ENCODE measurements at regions not wholly inside any gene's neighbourhood (a gene's known extent, or its start where the extent isn't known, plus 50 kb on each side); places are given as distances from the start of the nearest gene placed in this dataset.

GRCh38 chr6:87794922-87795885 lies 93.2 kb upstream of the AKIRIN2 start:
- intact Hi-C loops (cut with DNase I; ENCODE audit: low total_unique reads): loop anchor here (5.0 kb wide), 1 partner anchor 403 kb away; no protein-coding TSS in a partner anchor
- DNase-seq: no peak
- peaks cover 13 to 90% (median 49%) of the 10 kb centered on the region in 6 donors for H3K4me1 ChIP-seq
- H3K36me3 ChIP-seq: no peaks in the 10 kb centered on the region
- peak overlapping the region in 2 of 8 donors; percentile 8 to 41 for H3K27ac ChIP-seq
- H3K27me3 ChIP-seq (replicated peaks in 1 of 7): no peaks in the 10 kb centered on the region
- TF ChIP-seq POLR2AphosphoS5 (IDR thresholded peaks at IDR 0.05) (peak in 1 of 3 donors; percentile 20), CTCF (IDR thresholded peaks at IDR 0.05 in 8 of 11, conservative IDR thresholded peaks at IDR 0.05 in 3 of 11) (no peak)
- H3K4me3 ChIP-seq: no peak overlapping the region
- H3K9me3 ChIP-seq: no peaks in the 10 kb centered on the region
- 79 to 89% (median 85%) methylated on average over 11 of the region's 11 CpGs for WGBS, 5 donors

GRCh38 chr6:87793315-87793714 lies 91.3 kb upstream of the AKIRIN2 start:
- H3K27ac ChIP-seq: no peak overlapping the region
- H3K36me3 ChIP-seq: no peaks in the 10 kb centered on the region
- no peak overlapping the region for H3K4me3 ChIP-seq
- no peaks in the 10 kb centered on the region for H3K27me3 ChIP-seq (replicated peaks in 1 of 7)
- no peak for DNase-seq
- peaks cover 16 to 90% (median 47%) of the 10 kb centered on the region in 6 donors for H3K4me1 ChIP-seq
- TF ChIP-seq POLR2A (IDR thresholded peaks at IDR 0.05) (no peak), POLR2AphosphoS5 (IDR thresholded peaks at IDR 0.05) (no peak), CTCF (IDR thresholded peaks at IDR 0.05 in 8 of 11, conservative IDR thresholded peaks at IDR 0.05 in 3 of 11) (no peak)
- intact Hi-C loops (cut with DNase I; ENCODE audit: low total_unique reads): no loop called here
- WGBS, 5 donors: 88 to 92% (median 91%) methylated on average over 2 of the region's 2 CpGs
- no peaks in the 10 kb centered on the region for H3K9me3 ChIP-seq

- Histone ChIP-seq H3K4me3 (no peak overlapping the region), H3K9me3 (no peaks in the 10 kb centered on the region), H3K27me3 (replicated peaks in 1 of 7) (no peaks in the 10 kb centered on the region), H3K4me1 (peaks cover 11 to 78% (median 41%) of the 10 kb centered on the region in 6 donors), H3K36me3 (no peaks in the 10 kb centered on the region), H3K27ac (peak overlapping the region in 1 of 8 donors; percentile 7)
- TF ChIP-seq POLR2AphosphoS5 (IDR thresholded peaks at IDR 0.05) (no peak), POLR2A (IDR thresholded peaks at IDR 0.05) (no peak), CTCF (IDR thresholded peaks at IDR 0.05 in 8 of 11, conservative IDR thresholded peaks at IDR 0.05 in 3 of 11) (no peak)
- no peak for DNase-seq
- 84 to 90% (median 88%) methylated on average over 7 of the region's 7 CpGs for WGBS, 5 donors
- intact Hi-C loops (cut with DNase I; ENCODE audit: low total_unique reads): no loop called here
Observed at GRCh38 chr6:87791982-87792381, 89.9 kb upstream of the AKIRIN2 start.

GRCh38 chr6:87791485-87791884 lies 89.5 kb upstream of the AKIRIN2 start:
- Histone ChIP-seq H3K36me3 (no peaks in the 10 kb centered on the region), H3K27ac (peak overlapping the region in 4 of 8 donors; percentile 4 to 70 (median 30)), H3K4me1 (peaks cover 11 to 73% (median 38%) of the 10 kb centered on the region in 6 donors), H3K27me3 (replicated peaks in 1 of 7) (no peaks in the 10 kb centered on the region), H3K9me3 (no peaks in the 10 kb centered on the region), H3K4me3 (no peak overlapping the region)
- intact Hi-C loops (cut with DNase I; ENCODE audit: low total_unique reads): no loop called here
- TF ChIP-seq POLR2A (IDR thresholded peaks at IDR 0.05): no peak
- no peak for DNase-seq
- WGBS, 5 donors: 86 to 93% (median 88%) methylated on average over 6 of the region's 6 CpGs
